ENCODE measurements at regions not wholly inside any gene's neighbourhood (a gene's known extent, or its start where the extent isn't known, plus 50 kb on each side); places are given as distances from the start of the nearest gene placed in this dataset.

DNA sequence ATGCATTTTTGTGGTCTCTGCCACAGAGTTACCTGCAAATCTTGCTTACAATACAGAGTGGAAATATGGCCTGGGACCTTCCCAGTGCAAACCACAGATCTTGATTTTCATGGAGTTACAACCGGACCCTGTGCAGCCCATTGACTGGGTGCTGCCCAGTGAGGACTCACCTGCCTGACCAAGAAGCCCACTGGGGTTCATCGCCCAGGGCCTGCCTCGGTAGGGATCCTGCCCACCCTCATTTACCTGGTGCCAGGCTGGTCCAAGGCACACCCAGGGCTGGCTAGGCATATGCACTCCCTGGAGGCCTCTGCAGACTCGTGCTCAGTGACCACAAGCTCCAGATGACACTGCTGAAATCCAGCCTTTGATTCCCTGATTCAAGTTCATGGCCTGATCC, 572.7 kb downstream of the NPHP4 start:
- DNase-seq (ENCODE audit: low spot score), result no peak

DNA sequence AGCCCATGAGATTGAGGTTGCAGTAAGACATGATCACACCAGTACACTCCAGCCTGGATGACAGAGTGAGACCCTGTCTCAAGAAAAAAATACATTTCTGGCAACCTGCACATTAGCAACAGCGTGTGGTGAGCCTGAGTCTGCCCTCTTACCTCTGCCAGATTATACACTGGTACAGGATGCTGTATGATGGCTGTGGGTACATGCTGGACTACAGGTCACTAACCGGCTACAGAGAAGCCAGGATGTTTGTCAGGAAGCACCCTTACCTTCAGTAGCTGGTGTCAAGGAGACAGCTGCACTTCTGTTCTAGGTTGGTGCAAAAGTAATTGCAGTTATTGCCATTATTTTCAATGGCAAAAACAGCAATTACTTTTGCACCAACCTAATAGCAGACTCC, 575.7 kb downstream of the NPHP4 start:
- no peak for DNase-seq (ENCODE audit: low spot score)

DNA sequence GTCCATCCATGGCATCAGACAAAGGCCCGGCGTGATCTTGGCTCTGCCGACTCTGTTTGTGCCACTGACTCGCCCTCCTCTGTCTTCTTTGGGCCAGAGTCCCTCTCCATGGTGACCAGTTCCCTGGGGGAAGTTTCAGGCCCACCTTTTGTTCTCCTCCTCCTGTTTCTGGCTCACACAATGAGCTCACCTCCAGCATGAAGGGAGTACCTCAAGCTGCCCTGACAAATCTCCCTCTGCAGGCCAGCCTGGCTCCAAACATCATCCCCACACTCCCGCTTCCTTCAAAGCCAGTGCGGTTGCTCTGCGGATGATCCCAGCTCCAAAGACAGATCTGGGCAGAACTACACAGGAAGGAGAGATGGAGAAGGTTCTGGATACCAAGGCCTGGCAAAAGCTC, 576.6 kb downstream of the NPHP4 start:
- DNase-seq (ENCODE audit: low spot score), result no peak

GRCh38 chr1:5410652-5411051, 581.6 kb downstream of the NPHP4 start:
- DNase-seq (ENCODE audit: low spot score), result no peak

- no peak for DNase-seq (ENCODE audit: low spot score)
These were observed 583.8 kb downstream of the NPHP4 start for GRCh38 chr1:5408401-5408800.

DNA sequence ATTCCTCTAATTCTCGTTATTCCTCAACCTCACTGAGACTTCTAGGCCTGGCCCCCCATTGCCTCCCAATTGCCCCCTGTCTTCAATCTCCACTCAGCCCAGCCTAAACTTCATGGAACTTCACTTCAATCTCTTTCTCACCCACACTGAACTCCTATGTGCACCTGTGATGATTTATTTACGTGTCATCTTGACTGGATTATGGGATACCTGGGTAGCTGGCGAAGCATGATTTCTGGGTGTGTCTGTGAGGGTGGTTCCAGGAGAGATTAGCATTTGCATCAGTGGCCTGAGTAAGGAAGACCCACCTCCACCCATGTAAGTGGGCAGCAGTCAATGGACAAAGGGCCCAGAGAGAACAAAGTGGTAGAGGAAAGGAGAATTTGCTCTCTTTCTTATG, 587.0 kb downstream of the NPHP4 start:
- no peak for DNase-seq (ENCODE audit: low spot score)

- no peak for DNase-seq (ENCODE audit: low spot score)
These were observed 587.6 kb downstream of the NPHP4 start for GRCh38 chr1:5404412-5405203.

GRCh38 chr1:5403935-5404334, 588.3 kb downstream of the NPHP4 start:
- DNase-seq (ENCODE audit: low spot score), result no peak

- DNase-seq (ENCODE audit: low spot score), result no peak
These were observed 589.6 kb downstream of the NPHP4 start for GRCh38 chr1:5402618-5403017.

GRCh38 chr1:5399771-5400170, 592.5 kb downstream of the NPHP4 start:
- no peak for DNase-seq (ENCODE audit: low spot score)

DNA sequence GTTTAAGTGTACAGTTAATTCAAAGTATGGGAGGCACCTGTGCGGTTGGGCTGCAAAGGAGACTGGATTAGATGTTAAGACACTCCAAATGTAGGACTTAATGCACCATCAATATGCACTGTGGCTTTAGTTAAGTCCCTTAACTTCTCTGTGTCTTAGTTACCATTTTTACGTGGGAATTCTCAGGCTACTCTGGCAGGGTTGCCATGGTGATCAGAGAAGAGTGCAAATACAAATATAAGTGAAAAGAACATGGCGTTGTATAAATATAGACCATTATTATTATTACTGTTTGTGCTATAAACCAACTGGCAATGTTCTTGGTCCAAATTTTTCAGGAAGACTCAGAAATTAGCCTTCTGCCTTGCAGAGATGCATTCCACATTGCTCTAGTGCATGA, 595.6 kb downstream of the NPHP4 start:
- DNase-seq (ENCODE audit: low spot score), result no peak

DNA sequence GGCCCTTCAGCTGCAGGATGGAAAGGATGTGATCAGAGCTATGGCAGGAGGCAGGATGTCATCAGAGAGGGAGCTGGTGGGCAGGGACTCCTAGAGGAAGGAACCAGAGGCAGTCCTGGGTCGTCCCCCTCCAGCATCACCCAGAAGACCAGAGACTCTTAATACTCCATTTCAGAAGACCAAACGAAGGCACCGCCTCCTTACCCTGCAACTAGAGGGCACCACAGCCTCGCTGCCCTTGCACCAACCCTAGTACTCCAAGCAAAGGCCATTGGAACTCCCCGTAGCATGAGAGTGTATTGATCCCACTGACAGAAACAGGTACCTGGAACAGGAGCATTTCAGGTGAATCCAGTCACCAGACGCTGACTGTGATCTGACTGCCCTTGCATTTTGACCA, 598.1 kb downstream of the NPHP4 start:
- no peak for DNase-seq (ENCODE audit: low spot score)

DNA sequence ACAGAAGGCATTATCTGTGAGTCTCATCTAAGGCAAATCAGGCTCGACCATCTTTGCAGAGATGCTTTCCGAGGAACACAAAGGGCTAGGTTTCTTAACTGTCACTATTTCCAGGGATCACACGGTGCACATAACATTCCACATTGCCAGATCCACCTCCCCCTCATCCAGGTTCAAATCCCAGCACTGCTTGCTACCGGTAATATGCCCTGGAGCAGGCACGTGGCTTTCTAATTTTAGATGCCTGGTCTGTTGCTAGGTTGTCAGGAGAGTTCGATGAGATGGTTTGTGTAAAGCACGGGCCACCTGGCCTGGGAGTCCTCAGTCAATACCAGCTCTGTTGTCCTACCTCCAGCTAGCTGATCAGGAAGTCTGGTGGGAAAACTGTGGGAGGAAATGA, 598.6 kb downstream of the NPHP4 start:
- no peak for DNase-seq (ENCODE audit: low spot score)

GRCh38 chr1:5393146-5393545, 599.1 kb downstream of the NPHP4 start:
- DNase-seq (ENCODE audit: low spot score), result no peak

- DNase-seq (ENCODE audit: low spot score), result no peak
These were observed 600.5 kb downstream of the NPHP4 start for GRCh38 chr1:5391725-5392124.

DNA sequence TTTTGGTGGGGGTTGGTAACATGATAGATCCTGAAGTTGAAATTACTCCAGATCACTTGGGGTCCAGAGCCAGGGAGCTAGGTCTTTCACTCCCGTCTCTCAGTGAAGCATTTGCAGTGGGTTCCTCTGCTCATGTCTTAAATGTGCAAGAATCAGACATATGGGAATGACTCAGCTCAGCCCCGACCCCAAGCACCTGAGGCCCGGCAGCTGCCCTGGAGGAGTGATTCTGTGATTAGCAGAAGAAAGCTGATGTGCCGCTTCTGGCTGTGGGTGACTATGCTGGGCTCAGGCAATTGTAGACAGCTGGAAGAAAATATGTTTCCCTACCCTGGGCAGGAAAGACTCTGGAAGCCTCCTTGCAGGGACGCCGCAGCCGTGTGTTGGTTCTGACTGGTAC, 601.7 kb downstream of the NPHP4 start:
- no peak for DNase-seq (ENCODE audit: low spot score)

DNA sequence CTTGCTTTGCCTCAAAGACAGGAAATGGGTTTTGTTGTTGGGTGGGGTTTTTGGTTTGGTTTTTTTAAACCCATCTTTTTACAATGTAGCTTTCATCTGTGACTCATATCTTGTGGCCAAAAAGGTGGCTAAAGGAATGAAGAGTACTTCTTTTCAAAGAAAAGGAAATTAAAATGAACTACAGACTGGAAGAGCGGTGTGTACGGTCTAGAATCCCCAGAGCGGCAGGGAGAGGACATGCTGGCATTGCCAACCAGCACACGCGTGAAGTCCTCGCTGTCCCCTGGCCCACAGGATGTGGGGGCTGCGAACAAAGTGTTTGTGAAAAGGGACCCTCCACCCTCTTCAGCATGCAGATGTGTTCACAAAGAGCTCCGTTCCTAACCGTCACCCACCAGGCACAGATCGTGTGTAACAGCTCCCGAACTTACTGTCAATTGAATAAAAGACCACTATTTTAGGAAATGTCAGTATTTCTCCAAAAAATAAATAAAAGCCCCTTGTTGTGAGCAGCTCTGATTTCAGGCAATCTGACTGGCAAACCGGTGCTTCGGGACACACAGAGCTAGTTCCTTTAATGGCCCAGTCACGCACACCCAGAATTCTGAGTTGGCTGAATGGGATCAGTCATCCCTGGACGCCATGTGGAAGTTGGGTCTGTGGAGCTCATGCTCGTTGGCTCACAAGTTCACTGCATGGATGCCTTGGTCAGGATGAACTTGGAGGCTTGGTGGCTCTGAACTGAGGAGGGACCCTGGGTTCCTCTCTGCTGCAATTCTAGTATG, 602.9 kb downstream of the NPHP4 start:
- DNase-seq (ENCODE audit: low spot score), result no peak

DNA sequence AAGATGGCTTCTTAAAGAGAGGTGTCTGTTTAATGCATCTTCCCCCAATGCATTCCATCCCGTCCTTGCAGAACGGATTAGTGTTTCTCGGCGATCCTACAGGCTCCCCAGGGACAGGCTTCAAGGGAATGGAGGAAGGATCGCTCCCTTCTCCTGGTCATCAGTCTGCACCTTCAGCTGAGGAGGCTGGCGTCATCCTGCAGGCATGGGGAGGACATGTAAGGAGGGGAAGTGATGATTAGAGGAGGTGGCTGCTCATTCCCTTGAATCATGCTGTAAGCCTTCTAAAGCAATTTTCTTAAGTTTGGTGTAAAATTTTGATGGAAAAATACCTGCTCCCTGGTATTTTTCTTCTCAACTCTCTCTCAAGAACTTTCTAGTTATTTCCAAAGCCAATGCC, 603.6 kb downstream of the NPHP4 start:
- DNase-seq (ENCODE audit: low spot score), result no peak

DNA sequence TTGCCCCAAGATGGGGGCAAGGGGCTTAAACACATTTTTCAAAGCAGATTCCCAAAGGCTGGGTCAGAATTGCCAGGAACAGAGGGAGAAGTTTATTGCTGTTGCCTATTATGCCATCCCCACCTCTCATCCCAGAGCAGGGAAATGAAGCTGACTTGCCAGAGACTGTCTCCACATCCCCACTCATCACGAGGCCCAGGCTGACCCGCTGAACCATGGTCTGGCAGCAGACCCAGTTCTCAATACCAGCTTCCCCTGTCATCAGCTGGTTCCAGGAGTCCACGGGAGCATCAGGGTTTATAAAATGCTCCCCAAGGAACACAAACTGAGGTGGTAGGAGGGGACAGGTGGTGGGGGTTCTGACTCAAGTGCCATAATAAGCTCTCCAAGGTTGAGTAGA, 605.9 kb downstream of the NPHP4 start:
- DNase-seq (ENCODE audit: low spot score), result no peak

GRCh38 chr1:5385956-5386355, 606.3 kb downstream of the NPHP4 start:
- DNase-seq (ENCODE audit: low spot score), result no peak

GRCh38 chr1:5385096-5385799, 607.0 kb downstream of the NPHP4 start:
- DNase-seq (ENCODE audit: low spot score), result no peak

GRCh38 chr1:5381491-5381890, 610.7 kb downstream of the NPHP4 start:
- no peak for DNase-seq (ENCODE audit: low spot score)

DNA sequence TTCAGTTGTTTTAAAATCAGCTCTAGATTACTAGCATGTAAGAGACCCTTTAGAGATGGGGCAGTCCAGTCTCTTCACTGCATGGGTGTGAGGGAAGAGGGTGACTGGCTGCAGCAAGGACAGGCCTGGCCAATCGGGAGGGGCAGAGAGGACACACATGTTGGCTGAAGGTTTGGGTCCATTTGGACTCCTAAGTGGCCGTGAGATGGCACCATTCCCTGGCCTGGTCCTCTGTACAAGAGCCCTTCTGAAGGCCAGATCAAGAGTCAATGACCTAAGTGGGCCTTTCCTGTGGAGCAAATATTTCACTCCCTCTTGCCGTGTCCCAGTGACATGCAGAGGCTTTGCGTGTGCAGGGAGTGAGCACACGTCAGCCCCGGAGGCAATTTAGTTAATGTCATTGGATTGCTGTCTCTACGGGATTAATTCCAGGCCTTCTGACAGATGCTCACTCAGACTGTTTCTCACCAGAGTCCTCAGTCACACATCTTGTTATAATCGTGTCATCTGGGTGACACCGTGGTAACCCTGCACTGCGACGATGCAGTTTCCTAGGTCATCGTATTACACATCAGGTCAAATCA, 613.0 kb downstream of the NPHP4 start:
- DNase-seq (ENCODE audit: low spot score), result no peak

Measured in AG20443 (cell line).